WTC11 (cell line): ENCODE measurements at regions not wholly inside any gene's neighbourhood (a gene's known extent, or its start where the extent isn't known, plus 50 kb on each side); places are given as distances from the start of the nearest gene placed in this dataset.

ENCODE experiments used
- ATAC-seq: fragments of 200-7000 bp; cut with Tn5 transposase; 2 replicates; pipeline ENCODE4 v1.10.0; 2021; ENCODE audit warnings: mild to moderate bottlenecking, moderate library complexity
- CTCF ChIA-PET: fragments of 300-600 bp; sonication (Branson Sonifier 250); formaldehyde crosslinking; loops from one replicate; lab custom pipeline; 2021; ENCODE audit warnings: antibody characterized with exemption; lab: Charles Lee
- POLR2A ChIA-PET: fragments of 350-600 bp; sonication (Branson Sonifier 250); formaldehyde crosslinking; loops from one replicate; lab custom pipeline; 2021; ENCODE audit warnings: antibody characterized with exemption; lab: Charles Lee
- DNase-seq: peaks from one replicate; pipeline ENCODE4 v3.0.0; 2021; ENCODE audit warnings: low spot score
- H3K27ac Mint-ChIP-seq: 2 replicates; pipeline ENCODE4 v1.8.0; 2021; ENCODE audit warnings: mixed read lengths
- H3K27me3 Mint-ChIP-seq: 2 replicates; pipeline ENCODE4 v1.8.0; 2021; ENCODE audit warnings: low read depth, mild to moderate bottlenecking, moderate library complexity, mixed read lengths
- H3K36me3 Mint-ChIP-seq: 2 replicates; pipeline ENCODE4 v1.8.0; 2021; ENCODE audit warnings: mixed read lengths
- H3K4me1 Mint-ChIP-seq: 2 replicates; pipeline ENCODE4 v1.8.0; 2022; ENCODE audit warnings: mixed read lengths
- H3K4me3 Mint-ChIP-seq: 2 replicates; pipeline ENCODE4 v1.8.0; 2021; ENCODE audit warnings: mild to moderate bottlenecking, moderate library complexity, mixed read lengths
- H3K9me3 Mint-ChIP-seq: 2 replicates; pipeline ENCODE4 v1.8.0; 2021; ENCODE audit warnings: mixed read lengths
- CBFB ChIP-seq: sonication (generic); formaldehyde crosslinking; IDR thresholded peaks from 2 replicates; pipeline ENCODE4 v1.8.1; 2022; ENCODE audit warnings: mild to moderate bottlenecking, low read depth, missing genetic modification reagents
- EMX1 ChIP-seq: fragments of 250-450 bp; sonication (Bioruptor Pico); IDR thresholded peaks from 2 replicates; pipeline ENCODE4 v1.8.0; 2021; ENCODE audit warnings: mild to moderate bottlenecking
- FOXK1 ChIP-seq: sonication (generic); formaldehyde crosslinking; IDR thresholded peaks from 2 replicates; pipeline ENCODE4 v1.8.0; 2022; ENCODE audit warnings: mild to moderate bottlenecking, moderate library complexity, missing genetic modification reagents
- GABPB1 ChIP-seq: sonication (generic); formaldehyde crosslinking; IDR thresholded peaks from 2 replicates; pipeline ENCODE4 v1.8.1; 2023; ENCODE audit warnings: mild to moderate bottlenecking, missing genetic modification reagents
- IRF2 ChIP-seq: sonication (generic); formaldehyde crosslinking; IDR thresholded peaks from 2 replicates; pipeline ENCODE4 v1.8.0; 2022; ENCODE audit warnings: low read depth, missing genetic modification reagents, borderline replicate concordance
- JAZF1 ChIP-seq: fragments of 250-450 bp; sonication (Bioruptor Pico); IDR thresholded peaks from 2 replicates; pipeline ENCODE4 v1.9.0; 2021; ENCODE audit warnings: moderate library complexity, mild to moderate bottlenecking, inconsistent platforms
- MXD4 ChIP-seq: fragments of 250-450 bp; sonication (Bioruptor Pico); IDR thresholded peaks from 2 replicates; pipeline ENCODE4 v1.8.0; 2021; ENCODE audit warnings: mild to moderate bottlenecking, moderate library complexity, borderline replicate concordance
- NR2C2 ChIP-seq: sonication (generic); formaldehyde crosslinking; IDR thresholded peaks from 2 replicates; pipeline ENCODE4 v1.8.0; 2022; ENCODE audit warnings: mild to moderate bottlenecking, missing genetic modification reagents
- NR3C1 ChIP-seq: sonication (generic); formaldehyde crosslinking; conservative IDR thresholded peaks from 2 replicates; pipeline ENCODE4 v1.8.1; 2023; ENCODE audit warnings: low read depth, mild to moderate bottlenecking, missing genetic modification reagents
- OVOL2 ChIP-seq: fragments of 250-450 bp; sonication (Bioruptor Pico); IDR thresholded peaks from 2 replicates; pipeline ENCODE4 v1.9.0; 2021; ENCODE audit warnings: mild to moderate bottlenecking, borderline replicate concordance
- PRRX2 ChIP-seq: fragments of 250-450 bp; sonication (Bioruptor Pico); IDR thresholded peaks from 2 replicates; pipeline ENCODE4 v1.8.0; 2021; ENCODE audit warnings: mild to moderate bottlenecking
- RELA ChIP-seq: sonication (generic); formaldehyde crosslinking; IDR thresholded peaks from 2 replicates; pipeline ENCODE4 v1.8.1; 2022; ENCODE audit warnings: missing genetic modification reagents, mild to moderate bottlenecking, borderline replicate concordance
- SOX15 ChIP-seq: fragments of 250-450 bp; sonication (Bioruptor Pico); IDR thresholded peaks from 2 replicates; pipeline ENCODE4 v1.9.0; 2021; ENCODE audit warnings: mild to moderate bottlenecking
- TEAD4 ChIP-seq: sonication (generic); formaldehyde crosslinking; IDR thresholded peaks from 2 replicates; pipeline ENCODE4 v1.8.0; 2022; ENCODE audit warnings: mild to moderate bottlenecking, missing genetic modification reagents
- ZNF263 ChIP-seq: sonication (generic); formaldehyde crosslinking; IDR thresholded peaks from 2 replicates; pipeline ENCODE4 v1.8.1; 2022; ENCODE audit warnings: low read depth, mild to moderate bottlenecking, moderate library complexity, missing genetic modification reagents
- TF ChIP-seq, protein P1 (sequence below): fragments of 250-450 bp; sonication (Bioruptor Pico); IDR thresholded peaks from 2 replicates; pipeline ENCODE4 v1.9.0; 2021; ENCODE audit warnings: moderate library complexity, mild to moderate bottlenecking, inconsistent platforms, borderline replicate concordance
- TF ChIP-seq, protein P2 (sequence below): sonication (generic); formaldehyde crosslinking; conservative IDR thresholded peaks from 2 replicates; pipeline ENCODE4 v1.8.1; 2023; ENCODE audit warnings: mild to moderate bottlenecking, low read depth, missing genetic modification reagents, moderate library complexity
- TF ChIP-seq, protein P3 (sequence below): sonication (generic); formaldehyde crosslinking; IDR thresholded peaks from 2 replicates; pipeline ENCODE4 v1.8.0; 2023; ENCODE audit warnings: missing genetic modification reagents
- TF ChIP-seq, protein P4 (sequence below): sonication (generic); formaldehyde crosslinking; IDR thresholded peaks from 2 replicates; pipeline ENCODE4 v1.8.0; 2022; ENCODE audit warnings: mild to moderate bottlenecking, missing genetic modification reagents
- TF ChIP-seq, protein P5 (sequence below): fragments of 250-450 bp; sonication (Bioruptor Pico); IDR thresholded peaks from 2 replicates; pipeline ENCODE4 v1.9.0; 2021; ENCODE audit warnings: mild to moderate bottlenecking
- TF ChIP-seq, protein P6 (sequence below): sonication (generic); formaldehyde crosslinking; IDR thresholded peaks from 2 replicates; pipeline ENCODE4 v1.8.1; 2022; ENCODE audit warnings: low read depth, missing genetic modification reagents, borderline replicate concordance
- TF ChIP-seq, protein P7 (sequence below): sonication (generic); formaldehyde crosslinking; IDR thresholded peaks from 2 replicates; pipeline ENCODE4 v1.8.1; 2022; ENCODE audit warnings: mild to moderate bottlenecking, missing genetic modification reagents, moderate library complexity, borderline replicate concordance
- TF ChIP-seq, protein P8 (sequence below): sonication (generic); formaldehyde crosslinking; IDR thresholded peaks from 2 replicates; pipeline ENCODE4 v1.8.1; 2023; ENCODE audit warnings: mild to moderate bottlenecking, moderate library complexity, missing genetic modification reagents

DNA sequence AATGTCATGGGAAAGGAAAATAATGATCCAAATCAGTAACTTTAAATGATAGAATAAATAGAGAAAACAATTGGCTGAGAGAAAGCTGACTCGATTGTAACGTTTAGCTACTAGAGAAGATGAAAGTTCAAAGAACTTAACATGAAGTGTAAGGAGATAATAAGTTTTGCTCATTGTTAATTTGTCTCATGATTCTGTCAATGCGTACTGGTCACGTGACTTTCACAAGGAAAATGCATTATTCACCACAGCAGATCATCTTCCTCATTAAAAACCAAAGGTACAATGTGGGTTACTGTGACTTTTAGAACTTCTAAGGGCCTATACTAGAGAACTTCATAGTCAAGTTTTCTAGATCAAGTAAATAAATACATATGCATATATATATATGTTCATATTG lies 1207.2 kb downstream of the EFNB2 start:
- Mint-ChIP-seq H3K4me3 (no peak overlapping the region), H3K9me3 (peaks cover 14% of the 10 kb centered on the region), H3K27me3 (no peaks in the 10 kb centered on the region), H3K36me3 (no peaks in the 10 kb centered on the region), H3K27ac (no peak overlapping the region), H3K4me1 (peaks cover 4% of the 10 kb centered on the region)
- DNase-seq, result no peak
- CTCF ChIA-PET, result interaction anchor here (1.6 kb wide), 1 partner anchor 83 kb away, joined by 3 read pairs; no protein-coding TSS in a partner anchor
- TF ChIP-seq, protein P1, sequence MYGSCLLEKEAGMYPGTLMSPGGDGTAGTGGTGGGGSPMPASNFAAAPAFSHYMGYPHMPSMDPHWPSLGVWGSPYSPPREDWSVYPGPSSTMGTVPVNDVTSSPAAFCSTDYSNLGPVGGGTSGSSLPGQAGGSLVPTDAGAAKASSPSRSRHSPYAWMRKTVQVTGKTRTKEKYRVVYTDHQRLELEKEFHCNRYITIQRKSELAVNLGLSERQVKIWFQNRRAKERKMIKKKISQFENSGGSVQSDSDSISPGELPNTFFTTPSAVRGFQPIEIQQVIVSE (CRISPR knock-in tag), result no peak
- TF ChIP-seq, protein P2, sequence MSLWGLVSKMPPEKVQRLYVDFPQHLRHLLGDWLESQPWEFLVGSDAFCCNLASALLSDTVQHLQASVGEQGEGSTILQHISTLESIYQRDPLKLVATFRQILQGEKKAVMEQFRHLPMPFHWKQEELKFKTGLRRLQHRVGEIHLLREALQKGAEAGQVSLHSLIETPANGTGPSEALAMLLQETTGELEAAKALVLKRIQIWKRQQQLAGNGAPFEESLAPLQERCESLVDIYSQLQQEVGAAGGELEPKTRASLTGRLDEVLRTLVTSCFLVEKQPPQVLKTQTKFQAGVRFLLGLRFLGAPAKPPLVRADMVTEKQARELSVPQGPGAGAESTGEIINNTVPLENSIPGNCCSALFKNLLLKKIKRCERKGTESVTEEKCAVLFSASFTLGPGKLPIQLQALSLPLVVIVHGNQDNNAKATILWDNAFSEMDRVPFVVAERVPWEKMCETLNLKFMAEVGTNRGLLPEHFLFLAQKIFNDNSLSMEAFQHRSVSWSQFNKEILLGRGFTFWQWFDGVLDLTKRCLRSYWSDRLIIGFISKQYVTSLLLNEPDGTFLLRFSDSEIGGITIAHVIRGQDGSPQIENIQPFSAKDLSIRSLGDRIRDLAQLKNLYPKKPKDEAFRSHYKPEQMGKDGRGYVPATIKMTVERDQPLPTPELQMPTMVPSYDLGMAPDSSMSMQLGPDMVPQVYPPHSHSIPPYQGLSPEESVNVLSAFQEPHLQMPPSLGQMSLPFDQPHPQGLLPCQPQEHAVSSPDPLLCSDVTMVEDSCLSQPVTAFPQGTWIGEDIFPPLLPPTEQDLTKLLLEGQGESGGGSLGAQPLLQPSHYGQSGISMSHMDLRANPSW (CRISPR knock-in tag), result no peak
- TF ChIP-seq, protein P3, sequence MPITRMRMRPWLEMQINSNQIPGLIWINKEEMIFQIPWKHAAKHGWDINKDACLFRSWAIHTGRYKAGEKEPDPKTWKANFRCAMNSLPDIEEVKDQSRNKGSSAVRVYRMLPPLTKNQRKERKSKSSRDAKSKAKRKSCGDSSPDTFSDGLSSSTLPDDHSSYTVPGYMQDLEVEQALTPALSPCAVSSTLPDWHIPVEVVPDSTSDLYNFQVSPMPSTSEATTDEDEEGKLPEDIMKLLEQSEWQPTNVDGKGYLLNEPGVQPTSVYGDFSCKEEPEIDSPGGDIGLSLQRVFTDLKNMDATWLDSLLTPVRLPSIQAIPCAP (CRISPR knock-in tag), result no peak
- no peak for TF ChIP-seq NR3C1 (CRISPR knock-in tag)
- ATAC-seq, result no peak
- POLR2A ChIA-PET, result no interaction called here

DNA sequence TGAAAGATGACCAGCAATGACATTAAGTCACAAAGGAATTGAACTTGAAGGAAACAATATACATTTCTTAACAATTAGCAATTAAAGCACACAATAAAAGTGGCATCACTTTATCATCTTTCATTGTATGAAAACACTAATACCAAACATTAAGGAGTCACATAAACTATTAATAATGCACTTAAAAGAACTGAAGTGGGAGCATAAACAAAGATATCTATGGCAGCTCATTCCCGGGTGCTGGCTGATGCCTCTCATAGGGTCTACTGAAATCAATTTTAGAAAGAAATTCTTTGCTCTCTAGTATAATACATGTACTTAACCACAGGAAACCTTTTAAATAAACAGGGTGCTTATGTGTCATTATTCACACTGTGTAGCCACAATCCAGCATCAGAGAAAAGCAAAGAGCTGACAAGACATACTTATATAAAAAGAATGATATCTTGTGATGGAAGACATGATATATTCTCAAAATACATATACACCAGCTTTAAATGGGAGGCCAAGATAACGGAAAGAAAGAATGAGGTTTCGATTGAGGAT lies 1207.8 kb downstream of the EFNB2 start:
- peaks cover 14% of the 10 kb centered on the region for H3K9me3 Mint-ChIP-seq
- TF ChIP-seq, protein P4, sequence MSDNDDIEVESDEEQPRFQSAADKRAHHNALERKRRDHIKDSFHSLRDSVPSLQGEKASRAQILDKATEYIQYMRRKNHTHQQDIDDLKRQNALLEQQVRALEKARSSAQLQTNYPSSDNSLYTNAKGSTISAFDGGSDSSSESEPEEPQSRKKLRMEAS (CRISPR knock-in tag), result no peak
- TF ChIP-seq CBFB (CRISPR knock-in tag), result no peak
- TF ChIP-seq ZNF263 (CRISPR knock-in tag), result no peak
- no peak for TF ChIP-seq MXD4 (CRISPR knock-in tag)
- TF ChIP-seq, protein P5, sequence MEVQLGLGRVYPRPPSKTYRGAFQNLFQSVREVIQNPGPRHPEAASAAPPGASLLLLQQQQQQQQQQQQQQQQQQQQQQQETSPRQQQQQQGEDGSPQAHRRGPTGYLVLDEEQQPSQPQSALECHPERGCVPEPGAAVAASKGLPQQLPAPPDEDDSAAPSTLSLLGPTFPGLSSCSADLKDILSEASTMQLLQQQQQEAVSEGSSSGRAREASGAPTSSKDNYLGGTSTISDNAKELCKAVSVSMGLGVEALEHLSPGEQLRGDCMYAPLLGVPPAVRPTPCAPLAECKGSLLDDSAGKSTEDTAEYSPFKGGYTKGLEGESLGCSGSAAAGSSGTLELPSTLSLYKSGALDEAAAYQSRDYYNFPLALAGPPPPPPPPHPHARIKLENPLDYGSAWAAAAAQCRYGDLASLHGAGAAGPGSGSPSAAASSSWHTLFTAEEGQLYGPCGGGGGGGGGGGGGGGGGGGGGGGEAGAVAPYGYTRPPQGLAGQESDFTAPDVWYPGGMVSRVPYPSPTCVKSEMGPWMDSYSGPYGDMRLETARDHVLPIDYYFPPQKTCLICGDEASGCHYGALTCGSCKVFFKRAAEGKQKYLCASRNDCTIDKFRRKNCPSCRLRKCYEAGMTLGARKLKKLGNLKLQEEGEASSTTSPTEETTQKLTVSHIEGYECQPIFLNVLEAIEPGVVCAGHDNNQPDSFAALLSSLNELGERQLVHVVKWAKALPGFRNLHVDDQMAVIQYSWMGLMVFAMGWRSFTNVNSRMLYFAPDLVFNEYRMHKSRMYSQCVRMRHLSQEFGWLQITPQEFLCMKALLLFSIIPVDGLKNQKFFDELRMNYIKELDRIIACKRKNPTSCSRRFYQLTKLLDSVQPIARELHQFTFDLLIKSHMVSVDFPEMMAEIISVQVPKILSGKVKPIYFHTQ (CRISPR knock-in tag), result no peak
- TF ChIP-seq, protein P6, sequence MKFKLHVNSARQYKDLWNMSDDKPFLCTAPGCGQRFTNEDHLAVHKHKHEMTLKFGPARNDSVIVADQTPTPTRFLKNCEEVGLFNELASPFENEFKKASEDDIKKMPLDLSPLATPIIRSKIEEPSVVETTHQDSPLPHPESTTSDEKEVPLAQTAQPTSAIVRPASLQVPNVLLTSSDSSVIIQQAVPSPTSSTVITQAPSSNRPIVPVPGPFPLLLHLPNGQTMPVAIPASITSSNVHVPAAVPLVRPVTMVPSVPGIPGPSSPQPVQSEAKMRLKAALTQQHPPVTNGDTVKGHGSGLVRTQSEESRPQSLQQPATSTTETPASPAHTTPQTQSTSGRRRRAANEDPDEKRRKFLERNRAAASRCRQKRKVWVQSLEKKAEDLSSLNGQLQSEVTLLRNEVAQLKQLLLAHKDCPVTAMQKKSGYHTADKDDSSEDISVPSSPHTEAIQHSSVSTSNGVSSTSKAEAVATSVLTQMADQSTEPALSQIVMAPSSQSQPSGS (CRISPR knock-in tag), result no peak
- no peak for TF ChIP-seq FOXK1 (CRISPR knock-in tag)
- TF ChIP-seq TEAD4 (CRISPR knock-in tag), result no peak
- TF ChIP-seq EMX1, result no peak
- no peak for TF ChIP-seq GABPB1 (CRISPR knock-in tag)
- TF ChIP-seq PRRX2 (CRISPR knock-in tag), result no peak
- no peak for TF ChIP-seq SOX15 (CRISPR knock-in tag)
- TF ChIP-seq, protein P7, sequence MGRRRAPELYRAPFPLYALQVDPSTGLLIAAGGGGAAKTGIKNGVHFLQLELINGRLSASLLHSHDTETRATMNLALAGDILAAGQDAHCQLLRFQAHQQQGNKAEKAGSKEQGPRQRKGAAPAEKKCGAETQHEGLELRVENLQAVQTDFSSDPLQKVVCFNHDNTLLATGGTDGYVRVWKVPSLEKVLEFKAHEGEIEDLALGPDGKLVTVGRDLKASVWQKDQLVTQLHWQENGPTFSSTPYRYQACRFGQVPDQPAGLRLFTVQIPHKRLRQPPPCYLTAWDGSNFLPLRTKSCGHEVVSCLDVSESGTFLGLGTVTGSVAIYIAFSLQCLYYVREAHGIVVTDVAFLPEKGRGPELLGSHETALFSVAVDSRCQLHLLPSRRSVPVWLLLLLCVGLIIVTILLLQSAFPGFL, result no peak
- no peak for TF ChIP-seq JAZF1 (CRISPR knock-in tag)
- TF ChIP-seq, protein P8, sequence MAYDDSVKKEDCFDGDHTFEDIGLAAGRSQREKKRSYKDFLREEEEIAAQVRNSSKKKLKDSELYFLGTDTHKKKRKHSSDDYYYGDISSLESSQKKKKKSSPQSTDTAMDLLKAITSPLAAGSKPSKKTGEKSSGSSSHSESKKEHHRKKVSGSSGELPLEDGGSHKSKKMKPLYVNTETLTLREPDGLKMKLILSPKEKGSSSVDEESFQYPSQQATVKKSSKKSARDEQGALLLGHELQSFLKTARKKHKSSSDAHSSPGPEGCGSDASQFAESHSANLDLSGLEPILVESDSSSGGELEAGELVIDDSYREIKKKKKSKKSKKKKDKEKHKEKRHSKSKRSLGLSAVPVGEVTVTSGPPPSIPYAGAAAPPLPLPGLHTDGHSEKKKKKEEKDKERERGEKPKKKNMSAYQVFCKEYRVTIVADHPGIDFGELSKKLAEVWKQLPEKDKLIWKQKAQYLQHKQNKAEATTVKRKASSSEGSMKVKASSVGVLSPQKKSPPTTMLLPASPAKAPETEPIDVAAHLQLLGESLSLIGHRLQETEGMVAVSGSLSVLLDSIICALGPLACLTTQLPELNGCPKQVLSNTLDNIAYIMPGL (CRISPR knock-in tag), result no peak
- no peak for TF ChIP-seq IRF2 (CRISPR knock-in tag)
- no peak for TF ChIP-seq RELA (CRISPR knock-in tag)
- no peak for TF ChIP-seq NR2C2 (CRISPR knock-in tag)
- TF ChIP-seq OVOL2 (CRISPR knock-in tag), result no peak

More for the DNA sequence above, 1207.8 kb downstream of the EFNB2 start:
- Mint-ChIP-seq H3K36me3 (no peaks in the 10 kb centered on the region), H3K27ac (no peak overlapping the region), H3K27me3 (no peaks in the 10 kb centered on the region), H3K4me1 (peaks cover 4% of the 10 kb centered on the region), H3K4me3 (no peak overlapping the region)
- DNase-seq, result no peak
- POLR2A ChIA-PET, result no interaction called here
- CTCF ChIA-PET, result interaction anchor here (1.6 kb wide), 1 partner anchor 83 kb away, joined by 3 read pairs; no protein-coding TSS in a partner anchor
- no peak for ATAC-seq
